OCI-LY7 (cell line): ENCODE measurements at regions not wholly inside any gene's neighbourhood (a gene's known extent, or its start where the extent isn't known, plus 50 kb on each side); places are given as distances from the start of the nearest gene placed in this dataset.

ENCODE experiments used
- CTCF ChIP-seq: fragments of 200-600 bp; sonication (generic); conservative IDR thresholded peaks from 2 replicates; pipeline ENCODE4 v1.5.1; 2014; ENCODE audit warnings: mild to moderate bottlenecking, antibody characterized with exemption, low read length, moderate library complexity, mixed read lengths
- EZH2phosphoT487 ChIP-seq: fragments of 200-600 bp; sonication (generic); IDR thresholded peaks from 2 replicates; pipeline ENCODE4 v1.6.1; 2018; ENCODE audit warnings: low read depth, borderline replicate concordance, mild to moderate bottlenecking, mixed run types, antibody characterized with exemption, low read length, moderate library complexity, mixed read lengths

- TF ChIP-seq CTCF (no peak), EZH2phosphoT487 (no peak)
Observed at GRCh38 chr22:49619301-49619700, 208.4 kb downstream of the BRD1 start.
